ENCODE measurements at regions not wholly inside any gene's neighbourhood (a gene's known extent, or its start where the extent isn't known, plus 50 kb on each side); places are given as distances from the start of the nearest gene placed in this dataset.

- in situ Hi-C loops (cut with HindIII; ENCODE audit: low sequenced_read_pairs), result no loop called here
Observed at GRCh38 chr4:126265888-126266287, 951.1 kb downstream of the FAT4 start.

GRCh38 chr4:126267689-126268088, 952.9 kb downstream of the FAT4 start:
- in situ Hi-C loops (cut with HindIII; ENCODE audit: low sequenced_read_pairs), result no loop called here

GRCh38 chr4:126268106-126268505, 953.4 kb downstream of the FAT4 start:
- in situ Hi-C loops (cut with HindIII; ENCODE audit: low sequenced_read_pairs), result no loop called here

GRCh38 chr4:126269106-126269505, 954.4 kb downstream of the FAT4 start:
- in situ Hi-C loops (cut with HindIII; ENCODE audit: low sequenced_read_pairs), result no loop called here

- in situ Hi-C loops (cut with HindIII; ENCODE audit: low sequenced_read_pairs), result no loop called here
Observed at GRCh38 chr4:126271292-126271691, 956.5 kb downstream of the FAT4 start.

- in situ Hi-C loops (cut with HindIII; ENCODE audit: low sequenced_read_pairs), result no loop called here
Observed at GRCh38 chr4:126273746-126274145, 959.0 kb downstream of the FAT4 start.

- in situ Hi-C loops (cut with HindIII; ENCODE audit: low sequenced_read_pairs), result no loop called here
Observed at GRCh38 chr4:126291886-126292285, 977.1 kb downstream of the FAT4 start.

GRCh38 chr4:126298271-126298670, 983.5 kb downstream of the FAT4 start:
- in situ Hi-C loops (cut with HindIII; ENCODE audit: low sequenced_read_pairs), result no loop called here

- in situ Hi-C loops (cut with HindIII; ENCODE audit: low sequenced_read_pairs), result no loop called here
Observed at GRCh38 chr4:126306152-126306869, 991.6 kb downstream of the FAT4 start.

GRCh38 chr4:126318376-126318775, 1003.6 kb downstream of the FAT4 start:
- in situ Hi-C loops (cut with HindIII; ENCODE audit: low sequenced_read_pairs), result no loop called here

- in situ Hi-C loops (cut with HindIII; ENCODE audit: low sequenced_read_pairs), result no loop called here
Observed at GRCh38 chr4:126328914-126329313, 1014.2 kb downstream of the FAT4 start.

- in situ Hi-C loops (cut with HindIII; ENCODE audit: low sequenced_read_pairs), result loop anchor here (10.0 kb wide), 1 partner anchor 54 kb away; no protein-coding TSS in a partner anchor
Observed at GRCh38 chr4:126338548-126338947, 1023.8 kb downstream of the FAT4 start.

- in situ Hi-C loops (cut with HindIII; ENCODE audit: low sequenced_read_pairs), result no loop called here
Observed at GRCh38 chr4:126341927-126342326, 1027.2 kb downstream of the FAT4 start.

GRCh38 chr4:126344472-126344871, 1029.7 kb downstream of the FAT4 start:
- in situ Hi-C loops (cut with HindIII; ENCODE audit: low sequenced_read_pairs), result no loop called here

- in situ Hi-C loops (cut with HindIII; ENCODE audit: low sequenced_read_pairs), result no loop called here
Observed at GRCh38 chr4:126346654-126347053, 1031.9 kb downstream of the FAT4 start.

- in situ Hi-C loops (cut with HindIII; ENCODE audit: low sequenced_read_pairs), result no loop called here
Observed at GRCh38 chr4:126354784-126355183, 1040.0 kb downstream of the FAT4 start.

- in situ Hi-C loops (cut with HindIII; ENCODE audit: low sequenced_read_pairs), result no loop called here
Observed at GRCh38 chr4:126358041-126358440, 1043.3 kb downstream of the FAT4 start.

- in situ Hi-C loops (cut with HindIII; ENCODE audit: low sequenced_read_pairs), result no loop called here
Observed at GRCh38 chr4:126361287-126361686, 1046.5 kb downstream of the FAT4 start.

GRCh38 chr4:126364311-126364911, 1049.7 kb downstream of the FAT4 start:
- in situ Hi-C loops (cut with HindIII; ENCODE audit: low sequenced_read_pairs), result no loop called here

- in situ Hi-C loops (cut with HindIII; ENCODE audit: low sequenced_read_pairs), result no loop called here
Observed at GRCh38 chr4:126369076-126369475, 1054.3 kb downstream of the FAT4 start.

- in situ Hi-C loops (cut with HindIII; ENCODE audit: low sequenced_read_pairs), result no loop called here
Observed at GRCh38 chr4:126372634-126373033, 1057.9 kb downstream of the FAT4 start.

GRCh38 chr4:126375462-126376054, 1060.8 kb downstream of the FAT4 start:
- in situ Hi-C loops (cut with HindIII; ENCODE audit: low sequenced_read_pairs), result no loop called here

Data from endothelial cell of hepatic sinusoid (primary cell).